GM12892 (cell line): ENCODE measurements at regions not wholly inside any gene's neighbourhood (a gene's known extent, or its start where the extent isn't known, plus 50 kb on each side); places are given as distances from the start of the nearest gene placed in this dataset.

Experiments
- POLR2A ChIP-seq: IDR thresholded peaks from 2 replicates; pipeline ENCODE4 v1.6.1; 2011; ENCODE audit warnings: low read depth, low read length, control low read depth
- POLR2AphosphoS5 ChIP-seq: IDR thresholded peaks from 2 replicates; pipeline ENCODE4 v1.6.1; 2011; ENCODE audit warnings: low read depth, low read length, control low read depth
- TAF1 ChIP-seq: IDR thresholded peaks from 2 replicates; pipeline ENCODE4 v1.6.1; 2011; ENCODE audit warnings: low read depth, mild to moderate bottlenecking, control low read depth, low read length, borderline replicate concordance

DNA sequence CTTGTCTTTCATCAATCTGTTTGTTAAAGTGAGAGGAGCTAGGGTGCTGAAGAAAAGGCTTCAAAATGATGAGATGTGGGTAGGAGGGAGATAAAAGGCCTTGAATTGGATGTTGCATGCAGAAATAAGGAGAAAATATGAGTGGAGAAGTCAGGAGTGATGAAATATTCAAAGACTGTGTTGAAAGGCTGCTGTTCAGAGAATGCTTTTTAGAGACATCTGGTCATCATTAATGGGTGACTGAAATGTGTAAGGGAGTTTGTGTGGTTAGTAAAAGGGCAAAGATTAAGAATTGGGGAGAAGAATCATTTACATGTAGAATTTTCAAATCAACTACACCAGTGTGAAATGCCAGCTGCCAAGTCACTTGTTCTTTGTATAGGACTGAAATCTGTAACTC, 383.9 kb downstream of the MAT2B start:
- TF ChIP-seq POLR2A = no peak
- TF ChIP-seq POLR2AphosphoS5 = no peak
- TF ChIP-seq TAF1 = no peak
